NCI-H2227 (cell line): ENCODE measurements at regions not wholly inside any gene's neighbourhood (a gene's known extent, or its start where the extent isn't known, plus 50 kb on each side); places are given as distances from the start of the nearest gene placed in this dataset.
"Not testable (repeated sequence)": the region's sequence is repeated elsewhere in the genome, so short reads cannot be mapped to it uniquely, and the experiment has no call there.

Experiments
- DNase-seq: peaks from one replicate; lab custom pipeline; 2025; ENCODE audit not compliant: unreplicated experiment; lab: John Stamatoyannopoulos, UW

- DNase-seq, result no peak
Measured at GRCh38 chr14:46596236-46596635, 55.3 kb downstream of the RPL10L start.

DNA sequence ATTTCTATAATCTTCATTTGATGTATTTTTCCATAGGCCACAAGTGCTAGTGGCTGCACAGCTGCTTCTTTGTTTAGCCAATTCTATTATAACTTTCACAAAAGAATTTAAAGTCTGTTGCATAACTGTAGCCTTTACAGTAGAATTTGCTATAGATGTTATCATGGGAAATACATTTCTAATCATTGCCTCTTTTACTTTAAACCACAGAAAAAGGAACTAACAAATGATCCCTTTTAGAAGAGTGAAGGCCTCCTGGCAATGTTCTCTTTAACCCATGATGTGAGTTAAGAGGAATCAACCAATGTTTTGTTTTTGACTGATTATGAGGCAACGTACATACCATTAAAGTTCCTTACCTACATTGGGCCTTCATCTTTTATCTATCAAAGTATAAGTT, 68.8 kb downstream of the RPL10L start:
- DNase-seq, result no peak

- DNase-seq, result peak; percentile 11
Measured at GRCh38 chr14:46581036-46581671, 70.4 kb downstream of the RPL10L start.

- no peak for DNase-seq
Measured at GRCh38 chr14:46574978-46575375, 76.6 kb downstream of the RPL10L start.

- no peak for DNase-seq
Measured at GRCh38 chr14:46574221-46574977, 77.2 kb downstream of the RPL10L start.

DNA sequence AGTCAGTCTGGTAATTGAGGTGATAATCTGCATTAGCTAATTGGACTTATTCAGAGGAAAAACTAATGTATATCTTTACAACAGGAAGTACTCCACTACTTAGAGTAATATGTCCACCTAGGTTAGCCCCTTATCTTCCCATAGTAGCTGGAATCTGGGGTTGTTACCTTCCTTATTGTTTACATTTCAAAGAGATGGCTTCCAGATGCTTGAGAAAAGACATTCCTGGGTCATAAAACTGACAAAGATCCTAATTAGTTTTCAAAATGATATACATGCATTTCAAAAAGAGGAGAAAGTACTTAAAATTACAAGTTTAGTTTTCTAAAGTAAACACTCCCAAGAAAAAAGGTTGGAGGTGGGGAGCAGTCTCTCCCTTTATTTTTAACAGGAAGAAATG, 78.1 kb downstream of the RPL10L start:
- DNase-seq, result no peak

DNA sequence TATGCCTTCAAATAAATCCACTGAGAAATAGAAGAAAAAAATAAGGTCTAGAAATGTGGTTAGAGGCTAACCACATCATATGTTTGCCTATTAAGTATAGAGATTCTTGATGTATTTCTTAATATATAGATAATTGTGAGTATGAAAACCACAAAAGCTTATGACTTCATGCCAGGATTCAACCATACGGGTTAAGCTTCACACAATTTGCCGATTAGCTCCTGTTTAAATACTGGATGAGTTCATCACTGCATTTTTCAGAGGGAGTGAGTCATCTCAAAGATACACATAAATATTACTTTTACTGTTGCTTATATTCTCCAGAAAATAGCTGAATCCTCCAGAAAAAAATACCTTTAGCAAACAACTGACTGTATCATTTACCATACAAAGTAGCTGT, 79.6 kb downstream of the RPL10L start:
- no peak for DNase-seq

- DNase-seq, result not testable (repeated sequence)
Measured at GRCh38 chr14:46568161-46568560, 83.4 kb downstream of the RPL10L start.

DNA sequence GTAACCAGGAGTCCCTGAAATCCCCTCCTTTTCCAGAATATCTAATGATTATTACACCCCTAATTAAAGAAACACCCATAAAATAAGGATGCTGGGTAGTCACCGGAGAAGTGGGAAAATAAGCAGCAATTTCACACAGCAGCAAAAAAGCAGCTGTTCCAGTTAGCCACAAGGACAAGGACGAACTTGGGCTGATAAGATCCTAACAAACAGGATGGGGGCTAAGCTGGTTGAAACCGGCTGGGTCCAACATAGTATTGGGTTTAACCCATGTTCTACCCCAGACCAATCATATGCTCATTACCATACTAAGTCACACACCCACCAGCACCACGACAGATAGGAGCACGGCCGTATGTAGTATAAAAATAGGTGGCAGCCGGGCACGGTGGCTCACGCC, 100.7 kb downstream of the RPL10L start:
- no peak for DNase-seq

DNA sequence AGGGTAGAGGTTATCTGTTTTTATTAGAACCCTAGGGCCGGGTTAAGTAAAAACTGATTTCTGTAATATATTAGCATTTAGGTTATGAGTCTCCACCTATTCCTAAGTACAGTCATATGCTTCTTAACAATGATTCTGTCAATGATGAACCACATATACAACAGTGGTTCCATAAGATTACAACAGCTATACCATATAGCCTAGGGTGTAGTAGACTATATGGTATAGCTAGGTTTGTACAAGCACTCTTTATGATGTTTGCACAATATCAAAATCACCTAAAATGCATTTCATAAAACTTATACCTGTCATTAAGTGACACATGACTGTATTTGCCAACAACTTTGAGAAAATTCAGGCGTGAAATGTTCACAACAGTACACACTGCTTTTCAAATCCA, 110.6 kb downstream of the RPL10L start:
- DNase-seq, result no peak

GRCh38 chr14:46519121-46519520, 132.5 kb downstream of the RPL10L start:
- DNase-seq, result no peak

GRCh38 chr14:46508752-46509151, 142.8 kb downstream of the RPL10L start:
- DNase-seq, result not testable (repeated sequence)

- DNase-seq, result no peak
Measured at GRCh38 chr14:46499521-46499920, 152.1 kb downstream of the RPL10L start.

- no peak for DNase-seq
Measured at GRCh38 chr14:46496409-46496808, 155.2 kb downstream of the RPL10L start.

DNA sequence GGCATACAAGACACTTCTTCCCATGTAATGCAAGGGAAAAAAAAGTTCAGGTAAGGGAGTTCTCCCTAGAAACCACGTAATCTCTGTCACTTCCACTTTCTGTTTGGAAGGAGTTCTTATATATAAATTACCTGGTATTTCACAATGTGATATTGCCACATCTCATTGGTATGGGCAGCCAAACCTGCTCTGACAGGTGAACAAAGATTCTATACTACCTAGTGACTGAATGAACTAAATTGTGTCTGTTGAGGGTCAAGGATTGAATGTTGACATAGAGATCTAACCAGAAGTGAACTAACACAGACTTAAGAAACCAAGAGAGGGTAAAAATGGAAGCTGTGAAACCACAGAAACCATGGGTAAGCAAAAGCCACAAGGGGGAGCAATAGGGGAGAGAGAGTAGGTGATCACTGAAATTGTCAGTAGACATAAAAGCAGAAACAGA, 161.3 kb downstream of the RPL10L start:
- no peak for DNase-seq

- DNase-seq, result no peak
Measured at GRCh38 chr14:46488374-46488773, 163.2 kb downstream of the RPL10L start.

GRCh38 chr14:46487582-46488350, 163.8 kb downstream of the RPL10L start:
- DNase-seq, result no peak

GRCh38 chr14:46482200-46482599, 169.4 kb downstream of the RPL10L start:
- no peak for DNase-seq

GRCh38 chr14:46480817-46481216, 170.8 kb downstream of the RPL10L start:
- DNase-seq, result no peak

GRCh38 chr14:46472261-46472660, 179.3 kb downstream of the RPL10L start:
- no peak for DNase-seq

DNA sequence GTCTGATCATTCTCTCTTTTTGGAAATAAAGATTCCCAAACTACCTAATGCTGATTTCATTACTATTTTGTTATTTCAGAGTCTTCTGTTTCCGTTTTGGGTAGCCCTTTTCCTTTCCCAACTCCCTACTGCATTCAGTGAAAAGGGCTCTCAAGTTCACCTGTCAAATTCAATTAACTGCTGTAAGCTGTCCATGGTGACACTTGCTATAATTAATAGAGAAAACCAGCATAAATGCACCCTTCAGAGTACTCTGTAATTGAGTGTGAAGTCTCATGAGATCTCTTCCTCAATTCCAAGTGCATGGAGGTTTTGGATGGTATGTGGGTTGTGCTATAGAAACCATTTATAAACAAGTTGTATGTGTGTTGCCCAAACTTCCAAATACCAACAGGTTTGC, 187.2 kb downstream of the RPL10L start:
- DNase-seq, result no peak

- DNase-seq, result no peak
Measured at GRCh38 chr14:46451800-46452199, 199.8 kb downstream of the RPL10L start.
